ENCODE measurements at regions not wholly inside any gene's neighbourhood (a gene's known extent, or its start where the extent isn't known, plus 50 kb on each side); places are given as distances from the start of the nearest gene placed in this dataset.
"Not testable (repeated sequence)": the region's sequence is repeated elsewhere in the genome, so short reads cannot be mapped to it uniquely, and the experiment has no call there.

DNA sequence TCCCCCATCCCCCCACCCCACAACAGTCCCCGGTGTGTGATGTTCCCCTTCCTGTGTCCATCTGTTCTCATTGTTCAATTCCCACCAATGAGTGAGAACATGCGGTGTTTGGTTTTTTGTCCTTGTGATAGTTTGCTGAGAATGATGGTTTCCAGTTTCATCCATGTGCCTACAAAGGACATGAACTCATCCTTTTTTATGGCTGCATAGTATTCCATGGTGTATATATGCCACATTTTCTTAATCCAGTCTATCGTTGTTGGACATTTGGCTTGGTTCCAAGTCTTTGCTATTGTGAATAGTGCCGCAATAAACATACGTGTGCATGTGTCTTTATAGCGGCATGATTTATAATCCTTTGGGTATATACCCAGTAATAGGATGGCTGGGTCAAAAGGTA is 123.6 kb downstream of the PRDM13 start:
- TF ChIP-seq, protein P1, sequence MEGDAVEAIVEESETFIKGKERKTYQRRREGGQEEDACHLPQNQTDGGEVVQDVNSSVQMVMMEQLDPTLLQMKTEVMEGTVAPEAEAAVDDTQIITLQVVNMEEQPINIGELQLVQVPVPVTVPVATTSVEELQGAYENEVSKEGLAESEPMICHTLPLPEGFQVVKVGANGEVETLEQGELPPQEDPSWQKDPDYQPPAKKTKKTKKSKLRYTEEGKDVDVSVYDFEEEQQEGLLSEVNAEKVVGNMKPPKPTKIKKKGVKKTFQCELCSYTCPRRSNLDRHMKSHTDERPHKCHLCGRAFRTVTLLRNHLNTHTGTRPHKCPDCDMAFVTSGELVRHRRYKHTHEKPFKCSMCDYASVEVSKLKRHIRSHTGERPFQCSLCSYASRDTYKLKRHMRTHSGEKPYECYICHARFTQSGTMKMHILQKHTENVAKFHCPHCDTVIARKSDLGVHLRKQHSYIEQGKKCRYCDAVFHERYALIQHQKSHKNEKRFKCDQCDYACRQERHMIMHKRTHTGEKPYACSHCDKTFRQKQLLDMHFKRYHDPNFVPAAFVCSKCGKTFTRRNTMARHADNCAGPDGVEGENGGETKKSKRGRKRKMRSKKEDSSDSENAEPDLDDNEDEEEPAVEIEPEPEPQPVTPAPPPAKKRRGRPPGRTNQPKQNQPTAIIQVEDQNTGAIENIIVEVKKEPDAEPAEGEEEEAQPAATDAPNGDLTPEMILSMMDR (optimal IDR thresholded peaks at IDR 0.05 in 1 of 3, IDR thresholded peaks at IDR 0.05 in 1 of 3, conservative IDR thresholded peaks at IDR 0.05 in 1 of 3; ENCODE audit: extremely low read depth in 1 of 3, insufficient read depth in 2 of 3, low read length in 3 of 3) = not testable (repeated sequence)
- not testable (repeated sequence) for TF ChIP-seq EZH2 (IDR thresholded peaks at IDR 0.05; ENCODE audit: low read length)
